Activated T-cell treated with anti-CD3 and anti-CD28 coated beads for 48 hours (primary cell): ENCODE measurements at regions not wholly inside any gene's neighbourhood (a gene's known extent, or its start where the extent isn't known, plus 50 kb on each side); places are given as distances from the start of the nearest gene placed in this dataset.

Experiments
- DNase-seq: peaks from one replicate; pipeline ENCODE4 v3.0.0-alpha.2; 2020; ENCODE audit warnings: low read depth

DNA sequence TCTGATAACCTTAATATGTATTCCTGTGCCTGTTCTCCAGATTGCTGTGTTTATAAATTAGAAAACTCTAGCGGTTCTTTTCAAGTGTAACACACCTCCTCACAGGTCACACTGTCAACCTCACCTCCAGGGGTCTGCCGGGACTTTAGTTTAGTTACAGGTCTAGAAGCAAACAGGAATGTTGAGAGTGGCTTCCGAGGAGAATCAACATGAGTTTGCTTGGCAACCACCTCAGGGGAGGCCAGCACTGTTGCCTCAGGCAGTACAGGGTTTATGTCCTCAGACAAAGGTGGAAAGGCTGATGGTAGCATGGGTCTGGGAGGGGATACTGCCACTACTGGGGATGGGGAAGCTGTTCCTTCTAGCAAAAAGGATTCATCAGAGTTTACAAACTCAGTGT is 438.0 kb downstream of the DTHD1 start:
- DNase-seq: no peak

GRCh38 chr4:36722986-36723385 is 441.6 kb downstream of the DTHD1 start:
- no peak for DNase-seq

DNA sequence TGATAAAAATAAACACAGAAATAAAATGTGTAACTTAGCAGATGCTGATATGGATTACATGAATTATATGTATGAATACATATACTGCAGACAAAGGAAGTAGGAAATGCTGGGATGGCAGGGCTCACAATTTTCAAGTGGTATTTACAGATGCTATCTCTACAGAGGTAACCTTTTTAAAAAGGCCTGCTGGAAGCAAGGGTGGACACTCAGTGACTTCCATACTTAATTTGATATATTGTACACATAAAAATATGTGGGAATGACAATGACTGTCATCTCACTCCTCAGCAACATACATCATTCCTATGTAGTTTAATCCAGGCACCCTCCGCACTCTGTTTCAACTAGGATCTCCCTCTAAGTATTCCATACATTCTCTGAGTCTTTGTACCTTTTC is 452.9 kb downstream of the DTHD1 start:
- DNase-seq: no peak

DNA sequence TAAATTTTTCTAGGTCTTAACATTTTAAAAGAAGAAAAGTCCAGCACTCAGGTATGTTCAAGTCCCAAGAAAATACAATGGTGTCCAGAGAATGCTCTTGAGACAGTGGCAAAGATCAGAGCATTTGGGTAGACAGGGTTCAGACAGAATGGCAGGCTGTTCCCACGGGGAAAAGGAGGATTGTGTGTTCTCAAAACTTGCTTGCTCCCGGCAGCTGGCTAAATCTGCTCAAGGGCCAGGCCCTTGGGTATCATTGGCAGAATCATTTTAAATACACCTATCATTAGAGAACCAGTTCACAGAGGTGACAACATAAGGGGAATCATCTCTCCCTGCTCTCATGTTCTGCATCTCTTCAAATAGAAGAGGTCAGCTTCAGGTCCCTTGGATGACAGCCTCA is 456.3 kb downstream of the DTHD1 start:
- no peak for DNase-seq

- DNase-seq: no peak
Observed at GRCh38 chr4:36740796-36741310, 459.4 kb downstream of the DTHD1 start.

GRCh38 chr4:36747277-36748129 is 466.1 kb downstream of the DTHD1 start:
- DNase-seq: no peak

GRCh38 chr4:36753048-36753447 is 471.6 kb downstream of the DTHD1 start:
- DNase-seq: no peak

GRCh38 chr4:36757580-36758311 is 476.3 kb downstream of the DTHD1 start:
- DNase-seq: no peak

DNA sequence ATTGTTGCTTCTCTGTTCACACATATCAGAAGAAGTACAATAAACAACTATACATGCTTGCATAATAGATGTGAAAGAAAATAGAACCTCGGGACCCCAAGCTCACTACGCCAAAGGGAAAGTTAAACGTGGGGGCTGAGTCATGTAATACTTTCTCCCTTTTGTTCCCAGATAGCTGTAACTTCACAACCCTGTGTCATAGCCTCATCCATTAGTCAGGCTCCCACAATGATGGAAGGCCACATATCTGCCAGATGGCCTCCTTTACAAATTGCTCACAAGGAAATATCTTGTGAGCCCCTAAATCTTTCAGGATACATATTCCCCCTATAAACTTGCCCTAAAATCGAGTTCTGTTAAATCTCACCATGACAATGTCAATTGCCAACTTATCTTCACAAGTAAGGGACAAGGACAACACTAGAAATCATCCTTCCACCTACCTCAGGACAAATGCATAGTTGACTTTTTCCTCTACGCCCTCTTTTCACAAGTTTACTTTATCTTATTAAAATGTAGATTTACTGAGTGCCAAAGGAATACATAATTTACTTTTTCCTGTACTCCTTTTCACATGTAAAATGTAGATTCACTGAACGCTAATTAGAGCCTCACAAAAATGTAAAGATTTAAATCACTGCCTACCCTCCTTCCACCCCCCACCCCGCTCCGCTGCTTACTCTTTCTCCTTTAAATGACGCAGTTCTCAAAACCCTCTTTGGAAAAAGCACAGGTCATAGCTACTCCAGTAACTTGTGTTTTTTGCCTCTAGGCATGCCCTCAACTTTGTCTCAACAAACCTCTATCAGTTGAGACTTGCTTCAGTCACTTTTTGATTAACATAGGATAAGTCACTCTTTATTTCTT is 477.1 kb downstream of the DTHD1 start:
- DNase-seq: no peak

- DNase-seq: no peak
Observed at GRCh38 chr4:36761607-36762006, 480.2 kb downstream of the DTHD1 start.

GRCh38 chr4:36763814-36764213 is 480.7 kb upstream of the NWD2 start:
- no peak for DNase-seq

DNA sequence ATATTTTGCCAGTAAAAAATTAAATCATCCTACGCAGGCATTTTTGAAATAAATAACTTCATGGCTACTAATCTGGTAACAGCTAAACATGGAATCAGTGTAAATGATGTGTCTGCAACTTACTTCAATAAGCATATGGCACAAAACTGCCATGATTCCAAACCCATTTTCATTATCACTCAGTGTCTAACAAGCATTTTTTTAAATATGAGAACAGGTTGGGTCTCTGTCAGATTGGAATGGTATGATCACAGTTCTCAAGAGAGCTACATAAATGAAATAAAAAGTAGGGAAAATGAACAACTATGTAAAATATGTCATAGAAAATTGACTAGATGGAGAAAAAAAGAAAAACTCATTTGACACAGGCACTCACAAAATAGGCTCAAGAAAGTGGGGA is 476.9 kb upstream of the NWD2 start:
- no peak for DNase-seq

DNA sequence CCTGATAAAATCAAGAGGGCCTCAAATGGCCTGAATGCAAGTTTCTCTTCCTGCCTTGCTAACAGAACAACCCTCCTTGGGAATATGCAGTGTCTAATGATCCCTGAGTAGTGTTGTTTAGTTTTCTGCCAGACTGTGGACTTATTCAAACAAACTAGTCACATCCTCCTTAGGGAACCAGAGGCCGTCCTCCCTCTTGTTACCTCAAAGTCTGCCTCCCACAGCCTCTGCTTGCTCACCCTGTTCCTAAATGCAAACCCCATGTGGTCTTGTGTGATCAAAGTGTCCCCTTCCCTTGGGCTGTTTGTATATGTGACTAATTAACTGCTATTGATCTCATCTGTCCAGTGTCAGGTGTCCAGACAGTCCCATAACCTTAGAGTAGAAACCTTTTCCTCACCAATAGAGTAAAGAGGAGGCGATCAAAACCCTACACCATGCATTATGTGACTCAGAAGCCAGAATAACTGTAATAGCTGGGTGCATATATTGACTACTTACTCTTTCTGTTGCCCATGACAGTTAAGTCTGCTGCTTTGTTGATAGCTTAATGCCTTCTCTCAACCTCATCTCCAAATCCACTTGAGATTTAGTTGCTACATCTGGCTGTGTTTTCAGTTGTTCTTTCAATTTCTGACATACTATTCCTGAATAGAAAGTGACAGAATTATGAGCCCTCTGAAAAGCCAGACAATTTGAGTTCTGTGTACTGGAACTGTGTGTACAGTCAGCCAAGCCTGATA is 473.0 kb upstream of the NWD2 start:
- no peak for DNase-seq

DNA sequence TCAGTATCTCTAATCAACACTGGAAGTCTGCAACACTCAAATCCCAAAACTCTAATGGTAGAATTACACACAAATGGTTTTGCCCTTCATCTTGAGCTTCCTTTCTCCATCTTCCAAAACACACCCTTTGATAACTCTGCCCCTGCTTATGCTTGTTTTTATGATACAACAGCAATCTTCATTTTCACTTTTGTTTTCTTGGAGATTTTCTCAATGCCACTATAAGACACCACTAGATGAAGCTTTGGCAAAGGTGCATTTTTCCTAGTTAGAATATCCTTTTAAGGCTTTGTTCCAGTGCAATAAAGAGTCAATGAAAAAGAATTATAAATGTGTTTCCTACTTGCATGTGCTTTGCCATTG is 472.4 kb upstream of the NWD2 start:
- DNase-seq: no peak

DNA sequence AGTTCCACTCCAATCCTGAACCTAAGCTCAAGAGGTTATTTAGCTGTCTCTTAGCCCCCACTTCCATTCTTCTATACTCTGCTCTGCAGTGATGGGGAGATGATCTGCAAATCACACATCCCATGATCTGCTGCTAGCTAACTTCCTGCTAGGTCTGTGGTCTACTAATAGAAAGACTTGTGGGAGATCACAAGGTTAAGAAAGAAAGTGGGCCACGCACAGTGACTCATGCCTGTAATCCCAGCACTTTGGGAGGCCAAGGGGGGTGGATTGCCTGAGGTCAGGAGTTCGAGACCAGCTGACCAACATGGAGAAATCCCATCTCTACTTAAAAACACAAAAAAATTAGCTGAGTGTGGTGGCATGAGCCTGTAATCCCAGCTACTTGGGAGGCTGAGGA is 471.1 kb upstream of the NWD2 start:
- no peak for DNase-seq

DNA sequence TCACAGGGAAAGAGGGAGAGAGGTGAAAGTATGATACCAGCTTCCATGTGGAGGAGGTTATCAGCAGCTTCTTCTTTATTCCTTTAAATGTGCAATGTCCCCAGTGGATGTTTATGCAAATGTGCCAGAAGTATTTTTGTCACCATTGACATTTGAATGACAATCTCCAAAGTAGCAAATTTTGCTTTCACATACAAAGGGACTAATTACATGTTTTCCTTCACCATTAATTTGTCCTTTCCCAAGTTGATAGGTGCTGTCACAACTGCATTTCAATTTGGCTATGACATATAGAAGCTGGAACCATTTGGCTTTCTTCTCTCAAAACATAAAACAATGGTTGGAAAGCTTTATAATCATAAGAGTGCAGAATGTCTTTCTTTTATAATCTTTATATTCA is 469.0 kb upstream of the NWD2 start:
- DNase-seq: no peak

DNA sequence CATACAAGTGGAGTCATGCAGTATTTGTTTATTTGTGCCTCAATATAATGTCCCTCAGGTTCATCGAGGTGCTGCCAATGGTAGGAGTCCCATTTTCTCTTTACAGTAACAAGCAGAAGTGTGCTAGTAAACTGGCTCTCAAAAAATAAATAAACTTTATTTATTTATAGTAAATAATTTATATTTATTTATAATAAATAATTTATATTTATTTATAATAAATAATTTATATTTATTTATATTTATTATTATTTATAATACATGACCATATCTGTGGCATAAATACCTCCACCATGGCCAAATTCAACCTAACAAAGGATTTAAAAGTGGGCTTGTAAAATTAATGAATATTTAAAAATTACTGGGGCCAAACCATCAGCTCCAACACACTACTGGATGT is 464.9 kb upstream of the NWD2 start:
- no peak for DNase-seq

DNA sequence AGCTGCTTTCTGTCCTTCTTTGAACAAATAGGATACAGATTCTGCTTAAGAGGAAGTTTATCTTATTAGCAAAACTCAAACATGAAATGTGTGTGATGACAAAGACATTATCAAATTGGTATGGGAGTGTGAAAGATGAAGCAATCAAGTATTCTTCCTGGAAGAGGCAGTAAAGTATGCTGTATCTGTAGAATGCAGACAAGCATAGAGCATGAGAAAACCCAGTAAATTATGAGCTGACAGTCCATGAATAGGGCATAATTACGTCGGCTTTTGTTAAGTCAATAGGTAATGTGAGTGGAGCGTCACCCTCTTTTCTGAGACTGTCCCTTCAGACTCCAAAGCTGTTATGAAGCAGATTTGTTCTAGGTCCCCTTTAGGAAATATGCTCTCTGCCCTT is 458.6 kb upstream of the NWD2 start:
- DNase-seq: no peak

GRCh38 chr4:36786519-36786918 is 458.0 kb upstream of the NWD2 start:
- DNase-seq: no peak

DNA sequence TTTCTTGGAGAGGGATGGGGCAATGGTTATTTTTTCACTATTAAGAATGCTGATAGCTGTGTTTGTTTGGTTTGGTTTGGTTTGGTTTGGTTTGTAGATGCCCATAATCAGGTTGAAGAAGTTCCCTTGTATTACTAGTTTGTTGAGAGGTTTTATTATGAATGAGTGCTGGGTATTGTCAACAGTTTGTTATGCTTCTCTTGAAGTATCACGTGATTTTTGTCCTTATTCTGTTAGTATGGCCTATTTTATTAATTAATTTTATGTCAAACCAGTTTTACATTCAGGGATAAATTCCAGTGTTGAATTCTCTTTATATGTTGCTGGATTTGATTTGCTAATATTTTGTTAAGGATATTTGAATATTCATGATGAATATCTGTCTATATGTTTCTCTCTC is 449.8 kb upstream of the NWD2 start:
- DNase-seq: no peak

- no peak for DNase-seq
Observed at GRCh38 chr4:36812149-36812548, 432.4 kb upstream of the NWD2 start.

GRCh38 chr4:36815536-36815935 is 429.0 kb upstream of the NWD2 start:
- DNase-seq: no peak
